Trophoblast cell (in vitro differentiated cells and primary cell): ENCODE measurements at regions not wholly inside any gene's neighbourhood (a gene's known extent, or its start where the extent isn't known, plus 50 kb on each side); places are given as distances from the start of the nearest gene placed in this dataset.

Source experiments
- DNase-seq, 2 donors: peaks; one replicate each; pipeline ENCODE4 v3.0.0-alpha.2; 2016
- H2AFZ ChIP-seq: 2 replicates; pipeline ENCODE4 v1.6.1; 2013; ENCODE audit warnings: low read length, moderate library complexity, mild to moderate bottlenecking; ENCODE audit not compliant: insufficient read depth, poor library complexity
- H2AK5ac ChIP-seq: 2 replicates; pipeline ENCODE4 v1.6.1; 2013; ENCODE audit warnings: mild to moderate bottlenecking, low read length
- H2BK120ac ChIP-seq: 2 replicates; pipeline ENCODE4 v1.6.1; 2013; ENCODE audit warnings: low read length, mild to moderate bottlenecking, moderate library complexity; ENCODE audit not compliant: insufficient read depth, poor library complexity
- H2BK12ac ChIP-seq: 2 replicates; pipeline ENCODE4 v1.6.1; 2013; ENCODE audit warnings: mild to moderate bottlenecking, low read length, moderate library complexity
- H2BK5ac ChIP-seq: 2 replicates; pipeline ENCODE4 v1.6.1; 2013; ENCODE audit warnings: low read length, low read depth, moderate library complexity, mild to moderate bottlenecking; ENCODE audit not compliant: poor library complexity
- H3K14ac ChIP-seq: 2 replicates; pipeline ENCODE4 v1.6.1; 2013; ENCODE audit warnings: mild to moderate bottlenecking, low read length
- H3K18ac ChIP-seq: 2 replicates; pipeline ENCODE4 v1.6.1; 2013; ENCODE audit warnings: mild to moderate bottlenecking, low read length
- H3K23ac ChIP-seq: 2 replicates; pipeline ENCODE4 v1.6.1; 2013; ENCODE audit warnings: low read length
- H3K27ac ChIP-seq: 2 replicates; pipeline ENCODE4 v1.5.1; 2013; ENCODE audit warnings: low read depth, mild to moderate bottlenecking, inconsistent platforms, low read length, moderate library complexity
- H3K27me3 ChIP-seq: 2 replicates; pipeline ENCODE4 v1.6.1; 2013; ENCODE audit warnings: inconsistent platforms, mild to moderate bottlenecking, low read length, moderate library complexity; ENCODE audit not compliant: insufficient read depth
- H3K36me3 ChIP-seq, 2 experiments: 1 replicate in 1 of 2; 2 replicates in 1 of 2; pipeline ENCODE4 v1.6.1; 2013; ENCODE audit warnings: low read length in 2 of 2, mild to moderate bottlenecking in 2 of 2, moderate library complexity in 1 of 2; ENCODE audit not compliant: insufficient read depth in 2 of 2, control insufficient read depth in 1 of 2
- H3K4ac ChIP-seq: 2 replicates; pipeline ENCODE4 v1.6.1; 2013; ENCODE audit warnings: low read depth, mild to moderate bottlenecking, low read length, moderate library complexity
- H3K4me1 ChIP-seq, 2 experiments: 1 replicate in 1 of 2; 2 replicates in 1 of 2; pipeline ENCODE4 v1.6.1; 2013; ENCODE audit warnings: low read length in 2 of 2, mild to moderate bottlenecking in 2 of 2, moderate library complexity in 1 of 2; ENCODE audit not compliant: insufficient read depth in 2 of 2, control insufficient read depth in 1 of 2
- H3K4me2 ChIP-seq: 2 replicates; pipeline ENCODE4 v1.6.1; 2013; ENCODE audit warnings: inconsistent platforms, mild to moderate bottlenecking, low read length, moderate library complexity
- H3K4me3 ChIP-seq: 2 replicates; pipeline ENCODE4 v1.5.1; 2013; ENCODE audit warnings: mild to moderate bottlenecking, low read depth, low read length, inconsistent platforms
- H3K79me1 ChIP-seq: one replicate; pipeline ENCODE4 v1.6.1; 2013; ENCODE audit warnings: low read length
- H3K79me2 ChIP-seq: 2 replicates; pipeline ENCODE4 v1.6.1; 2013; ENCODE audit warnings: low read length, mild to moderate bottlenecking; ENCODE audit not compliant: control insufficient read depth, insufficient read depth, poor library complexity
- H3K9ac ChIP-seq: 2 replicates; pipeline ENCODE4 v1.6.1; 2013; ENCODE audit warnings: mild to moderate bottlenecking, low read length
- H3K9me3 ChIP-seq: 2 replicates; pipeline ENCODE4 v1.6.1; 2013; ENCODE audit warnings: low read depth, mild to moderate bottlenecking, control low read depth, inconsistent platforms, low read length; ENCODE audit not compliant: insufficient read depth
- H4K12ac ChIP-seq: 2 replicates; pipeline ENCODE4 v1.6.1; 2013; ENCODE audit warnings: low read depth, mild to moderate bottlenecking, low read length, moderate library complexity
- H4K8ac ChIP-seq: 2 replicates; pipeline ENCODE4 v1.6.1; 2013; ENCODE audit warnings: low read depth, mild to moderate bottlenecking, low read length, moderate library complexity
- H4K91ac ChIP-seq: one replicate; pipeline ENCODE4 v1.6.1; 2013; ENCODE audit warnings: low read depth, mild to moderate bottlenecking, low read length, moderate library complexity
- WGBS: extraction: QIAGEN DNeasy Blood & Tissue Kit; methylation state at CpG from one replicate; pipeline ENCODE4 v1.1.7; 2013; ENCODE audit warnings: missing lambda C conversion rate; ENCODE audit not compliant: insufficient read length, insufficient coverage; ENCODE audit errors: extremely low coverage; 5-methylcytosine and 5-hydroxymethylcytosine counted together

- H3K79me2 ChIP-seq: no peaks in the 10 kb centered on the region
- H3K79me1 ChIP-seq: no peaks in the 10 kb centered on the region
- H3K4ac ChIP-seq: no peak overlapping the region
- DNase-seq: no peak
- no peak overlapping the region for H3K4me3 ChIP-seq
- no peak overlapping the region for H2BK5ac ChIP-seq
- no peak overlapping the region for H3K23ac ChIP-seq
- H3K9me3 ChIP-seq: no peaks in the 10 kb centered on the region
- H4K91ac ChIP-seq: no peak overlapping the region
- H3K36me3 ChIP-seq: peaks cover 0 to 3% of the 10 kb centered on the region in 2 experiments
- no peak overlapping the region for H3K4me2 ChIP-seq
- H3K14ac ChIP-seq: no peak overlapping the region
- no peak overlapping the region for H4K12ac ChIP-seq
- WGBS: no CpG with 5 or more reads among the region's 3 CpGs
- H2AFZ ChIP-seq: no peak overlapping the region
- no peak overlapping the region for H4K8ac ChIP-seq
- no peak overlapping the region for H2AK5ac ChIP-seq
- H3K27me3 ChIP-seq: no peaks in the 10 kb centered on the region
- no peak overlapping the region for H3K18ac ChIP-seq
- H3K27ac ChIP-seq: no peak overlapping the region
- H2BK12ac ChIP-seq: no peak overlapping the region
- H3K9ac ChIP-seq: no peak overlapping the region
- H2BK120ac ChIP-seq: no peak overlapping the region
- peaks cover 9 to 11% of the 10 kb centered on the region in 2 experiments for H3K4me1 ChIP-seq
Measured at GRCh38 chr15:62547584-62547983, 382.5 kb upstream of the C2CD4B start.

- H4K8ac ChIP-seq: no peak overlapping the region
- no peak overlapping the region for H3K14ac ChIP-seq
- no peak overlapping the region for H2BK12ac ChIP-seq
- DNase-seq: peak; percentile 46 to 72
- peaks cover 6 to 9% of the 10 kb centered on the region in 2 experiments for H3K4me1 ChIP-seq
- no peaks in the 10 kb centered on the region for H3K27me3 ChIP-seq
- H2AFZ ChIP-seq: no peak overlapping the region
- H3K27ac ChIP-seq: no peak overlapping the region
- H3K4ac ChIP-seq: no peak overlapping the region
- no peak overlapping the region for H3K18ac ChIP-seq
- H3K4me2 ChIP-seq: no peak overlapping the region
- no peak overlapping the region for H3K4me3 ChIP-seq
- H3K79me2 ChIP-seq: no peaks in the 10 kb centered on the region
- H3K23ac ChIP-seq: no peak overlapping the region
- H2AK5ac ChIP-seq: no peak overlapping the region
- no peaks in the 10 kb centered on the region for H3K79me1 ChIP-seq
- H3K36me3 ChIP-seq: peaks cover 0 to 3% of the 10 kb centered on the region in 2 experiments
- no peak overlapping the region for H4K91ac ChIP-seq
- no peak overlapping the region for H4K12ac ChIP-seq
- H2BK120ac ChIP-seq: no peak overlapping the region
- WGBS: no CpG with 5 or more reads among the region's 5 CpGs
- H2BK5ac ChIP-seq: no peak overlapping the region
- H3K9me3 ChIP-seq: no peaks in the 10 kb centered on the region
- H3K9ac ChIP-seq: no peak overlapping the region
Measured at GRCh38 chr15:62549345-62549970, 384.4 kb upstream of the C2CD4B start.

GRCh38 chr15:62550106-62550505 lies 385.0 kb upstream of the C2CD4B start:
- WGBS: no CpG with 5 or more reads among the region's 3 CpGs
- H4K8ac ChIP-seq: no peak overlapping the region
- H3K9me3 ChIP-seq: no peaks in the 10 kb centered on the region
- no peaks in the 10 kb centered on the region for H3K27me3 ChIP-seq
- no peak overlapping the region for H3K4me3 ChIP-seq
- H3K23ac ChIP-seq: no peak overlapping the region
- peaks cover 0 to 3% of the 10 kb centered on the region in 2 experiments for H3K36me3 ChIP-seq
- H3K4me2 ChIP-seq: no peak overlapping the region
- H2BK12ac ChIP-seq: no peak overlapping the region
- no peak overlapping the region for H2AK5ac ChIP-seq
- H2BK5ac ChIP-seq: no peak overlapping the region
- H3K4ac ChIP-seq: no peak overlapping the region
- no peak overlapping the region for H3K18ac ChIP-seq
- H3K4me1 ChIP-seq: peaks cover 8 to 11% of the 10 kb centered on the region in 2 experiments
- H2BK120ac ChIP-seq: no peak overlapping the region
- no peak overlapping the region for H3K9ac ChIP-seq
- H3K79me1 ChIP-seq: no peaks in the 10 kb centered on the region
- no peak overlapping the region for H3K27ac ChIP-seq
- H2AFZ ChIP-seq: no peak overlapping the region
- H3K14ac ChIP-seq: no peak overlapping the region
- H4K91ac ChIP-seq: no peak overlapping the region
- DNase-seq: no peak
- H4K12ac ChIP-seq: no peak overlapping the region
- H3K79me2 ChIP-seq: no peaks in the 10 kb centered on the region

DNA sequence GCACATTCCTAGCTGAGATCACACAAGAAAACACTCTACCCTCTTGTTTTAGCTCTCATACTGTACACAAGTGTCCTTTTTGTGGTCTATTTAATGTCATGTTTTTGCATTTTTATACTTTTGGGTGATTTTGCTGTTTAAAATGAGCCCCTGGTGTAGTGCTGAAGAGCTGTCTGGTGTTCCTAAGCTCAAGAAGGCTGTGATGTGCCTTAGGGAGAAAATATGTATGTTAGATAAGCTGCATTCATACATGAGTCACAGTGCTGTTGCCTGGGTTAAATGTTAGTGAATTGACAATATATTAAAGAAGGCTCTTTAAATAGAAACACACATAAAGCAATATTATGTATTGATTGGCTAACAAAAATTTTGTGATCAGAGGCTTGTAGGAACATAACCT lies 387.4 kb upstream of the C2CD4B start:
- peak in 1 of 2 donors; percentile 42 for DNase-seq
- no peaks in the 10 kb centered on the region for H3K9me3 ChIP-seq
- no peak overlapping the region for H2BK12ac ChIP-seq
- H3K9ac ChIP-seq: no peak overlapping the region
- no peaks in the 10 kb centered on the region for H3K79me1 ChIP-seq
- no peak overlapping the region for H4K8ac ChIP-seq
- H3K18ac ChIP-seq: no peak overlapping the region
- no peak overlapping the region for H3K4ac ChIP-seq
- H2BK5ac ChIP-seq: no peak overlapping the region
- no peak overlapping the region for H4K91ac ChIP-seq
- no peak overlapping the region for H3K14ac ChIP-seq
- no peak overlapping the region for H3K4me2 ChIP-seq
- no peaks in the 10 kb centered on the region for H3K27me3 ChIP-seq
- no peak overlapping the region for H4K12ac ChIP-seq
- no peaks in the 10 kb centered on the region for H3K79me2 ChIP-seq
- H2AK5ac ChIP-seq: no peak overlapping the region
- no peak overlapping the region for H3K27ac ChIP-seq
- no peak overlapping the region for H3K4me3 ChIP-seq
- H2BK120ac ChIP-seq: no peak overlapping the region
- H3K4me1 ChIP-seq: peaks cover 2% of the 10 kb centered on the region in 2 experiments
- no peak overlapping the region for H3K23ac ChIP-seq
- peaks cover 0 to 3% of the 10 kb centered on the region in 2 experiments for H3K36me3 ChIP-seq
- no peak overlapping the region for H2AFZ ChIP-seq
